Ascending aorta (tissue), 2 donors: ENCODE measurements at regions not wholly inside any gene's neighbourhood (a gene's known extent, or its start where the extent isn't known, plus 50 kb on each side); places are given as distances from the start of the nearest gene placed in this dataset.

Experiments
- DNase-seq, 2 donors: peaks; one replicate each; pipeline ENCODE4 v3.0.0-alpha.2; 2019; ENCODE audit warnings: low spot score in 2 of 2
- H3K27ac ChIP-seq, 2 donors: fragments of 200-600 bp; sonication (generic); one replicate each; pipeline ENCODE4 v1.5.1; 2016 to 2017; ENCODE audit warnings: mild to moderate bottlenecking in 1 of 2
- H3K27me3 ChIP-seq: fragments of 200-600 bp; sonication (generic); one replicate; pipeline ENCODE4 v1.5.1; 2017
- H3K36me3 ChIP-seq, 2 donors: fragments of 200-600 bp; sonication (generic); one replicate each; pipeline ENCODE4 v1.5.1; 2016
- H3K4me1 ChIP-seq, 2 donors: fragments of 200-600 bp; sonication (generic); one replicate each; pipeline ENCODE4 v1.5.1; 2016 to 2017; ENCODE audit warnings: mild to moderate bottlenecking in 1 of 2
- H3K4me3 ChIP-seq, 2 donors: fragments of 200-600 bp; sonication (generic); one replicate each; pipeline ENCODE4 v1.5.1; 2016 to 2017; ENCODE audit warnings: mild to moderate bottlenecking in 1 of 2
- H3K9me3 ChIP-seq, 2 donors: fragments of 200-600 bp; sonication (generic); one replicate each; pipeline ENCODE4 v1.5.1; 2016
- intact Hi-C: fragments of 100-400 bp; cut with DNase I; formaldehyde crosslinking; loops from one replicate; pipeline ENCODE4 v1.15.1; 2023
- TF ChIP-seq, protein P1 (sequence below), 3 experiments: fragments of 200-600 bp in 2 of 3; fragments of 450-650 bp in 1 of 3; sonication (generic) in 2 of 3; IDR thresholded peaks; one replicate each; pipeline ENCODE4 v1.5.1; 2016 to 2019; ENCODE audit warnings: antibody characterized with exemption in 3 of 3, mild to moderate bottlenecking in 1 of 3, moderate library complexity in 1 of 3

- Histone ChIP-seq H3K27me3 (no peaks in the 10 kb centered on the region), H3K36me3 (no peaks in the 10 kb centered on the region), H3K4me3 (no peak overlapping the region), H3K4me1 (no peaks in the 10 kb centered on the region), H3K27ac (no peak overlapping the region), H3K9me3 (no peaks in the 10 kb centered on the region)
- no peak for DNase-seq
- TF ChIP-seq, protein P1, sequence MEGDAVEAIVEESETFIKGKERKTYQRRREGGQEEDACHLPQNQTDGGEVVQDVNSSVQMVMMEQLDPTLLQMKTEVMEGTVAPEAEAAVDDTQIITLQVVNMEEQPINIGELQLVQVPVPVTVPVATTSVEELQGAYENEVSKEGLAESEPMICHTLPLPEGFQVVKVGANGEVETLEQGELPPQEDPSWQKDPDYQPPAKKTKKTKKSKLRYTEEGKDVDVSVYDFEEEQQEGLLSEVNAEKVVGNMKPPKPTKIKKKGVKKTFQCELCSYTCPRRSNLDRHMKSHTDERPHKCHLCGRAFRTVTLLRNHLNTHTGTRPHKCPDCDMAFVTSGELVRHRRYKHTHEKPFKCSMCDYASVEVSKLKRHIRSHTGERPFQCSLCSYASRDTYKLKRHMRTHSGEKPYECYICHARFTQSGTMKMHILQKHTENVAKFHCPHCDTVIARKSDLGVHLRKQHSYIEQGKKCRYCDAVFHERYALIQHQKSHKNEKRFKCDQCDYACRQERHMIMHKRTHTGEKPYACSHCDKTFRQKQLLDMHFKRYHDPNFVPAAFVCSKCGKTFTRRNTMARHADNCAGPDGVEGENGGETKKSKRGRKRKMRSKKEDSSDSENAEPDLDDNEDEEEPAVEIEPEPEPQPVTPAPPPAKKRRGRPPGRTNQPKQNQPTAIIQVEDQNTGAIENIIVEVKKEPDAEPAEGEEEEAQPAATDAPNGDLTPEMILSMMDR (IDR thresholded peaks at IDR 0.05), result no peak
- intact Hi-C loops, result no loop called here
These were observed 255.6 kb upstream of the G2E3 start for GRCh38 chr14:30303350-30303749.

DNA sequence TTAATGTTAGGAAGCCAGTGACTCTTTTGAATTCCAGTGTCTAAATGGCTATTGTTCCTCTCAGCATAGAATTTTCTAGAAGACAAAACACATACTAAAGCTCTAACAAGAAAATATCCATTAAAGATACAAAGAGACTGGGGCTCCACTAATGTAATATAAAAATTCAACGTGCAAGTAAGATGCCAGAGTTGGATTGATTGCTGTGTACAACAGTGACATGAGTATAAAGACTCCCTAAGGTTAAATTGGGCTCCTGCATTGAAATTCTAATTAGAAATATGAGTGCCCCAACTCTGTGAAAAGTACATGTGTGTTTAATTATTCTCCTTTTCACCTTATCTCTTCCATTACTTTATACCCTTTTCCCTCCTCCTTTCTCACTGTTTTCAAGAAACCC, 253.6 kb upstream of the G2E3 start:
- no peak overlapping the region for H3K4me3 ChIP-seq
- H3K27ac ChIP-seq, result no peak overlapping the region
- no peaks in the 10 kb centered on the region for H3K36me3 ChIP-seq
- intact Hi-C loops, result no loop called here
- H3K9me3 ChIP-seq, result no peaks in the 10 kb centered on the region
- DNase-seq, result no peak
- no peaks in the 10 kb centered on the region for H3K4me1 ChIP-seq
- H3K27me3 ChIP-seq, result no peaks in the 10 kb centered on the region
- TF ChIP-seq, protein P1 (IDR thresholded peaks at IDR 0.05), result no peak

GRCh38 chr14:30309405-30309804, 249.6 kb upstream of the G2E3 start:
- no peaks in the 10 kb centered on the region for H3K9me3 ChIP-seq
- TF ChIP-seq, protein P1 (IDR thresholded peaks at IDR 0.05), result no peak

DNA sequence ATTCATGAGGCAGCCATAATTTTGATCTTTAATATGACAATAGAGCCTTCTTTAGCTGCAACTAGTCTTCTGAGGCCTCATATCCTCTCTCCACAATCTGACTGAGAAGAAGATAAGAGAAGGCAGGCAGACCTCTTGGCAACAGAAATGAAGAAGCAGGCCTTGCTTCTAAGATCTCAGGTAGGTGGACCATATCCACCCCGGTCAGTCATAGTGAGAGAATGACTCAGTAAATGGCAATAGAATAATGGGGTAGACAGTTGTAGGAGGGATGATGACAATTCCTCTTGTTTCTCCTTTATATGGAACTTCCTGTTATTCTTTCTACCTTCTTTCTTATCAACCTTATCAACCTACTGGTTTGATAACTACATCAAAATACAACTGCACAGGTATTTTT, 246.7 kb upstream of the G2E3 start:
- Histone ChIP-seq H3K4me3 (no peak overlapping the region), H3K27ac (no peak overlapping the region), H3K36me3 (no peaks in the 10 kb centered on the region), H3K27me3 (no peaks in the 10 kb centered on the region), H3K9me3 (peaks cover 0 to 5% of the 10 kb centered on the region in 2 donors), H3K4me1 (no peaks in the 10 kb centered on the region)
- DNase-seq, result no peak
- TF ChIP-seq, protein P1 (IDR thresholded peaks at IDR 0.05), result no peak
- intact Hi-C loops, result no loop called here

More at GRCh38 chr14:30309405-30309804, 249.6 kb upstream of the G2E3 start:
- Histone ChIP-seq H3K27me3 (no peaks in the 10 kb centered on the region), H3K4me1 (no peaks in the 10 kb centered on the region), H3K4me3 (no peak overlapping the region), H3K27ac (no peak overlapping the region), H3K36me3 (no peaks in the 10 kb centered on the region)
- DNase-seq, result no peak
- intact Hi-C loops, result no loop called here

DNA sequence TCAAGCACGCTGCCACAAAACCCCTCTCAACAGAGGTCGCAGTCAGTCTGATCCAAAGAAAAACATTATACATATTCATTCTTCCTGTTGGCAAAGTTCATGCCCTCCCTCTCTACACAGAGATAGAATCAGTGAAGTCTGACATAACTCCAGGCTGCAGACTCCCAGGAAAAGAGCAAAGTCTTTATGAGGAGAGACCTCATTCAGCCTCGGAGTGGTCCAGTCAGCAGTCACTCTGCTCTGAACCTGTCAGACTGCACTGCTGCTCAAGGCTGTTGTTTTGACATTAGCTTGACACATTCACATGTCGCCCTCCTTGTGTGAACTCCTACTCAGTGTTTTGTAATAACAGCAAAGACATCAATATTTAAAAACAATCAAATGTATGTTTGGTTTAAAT, 241.2 kb upstream of the G2E3 start:
- Histone ChIP-seq H3K4me3 (no peak overlapping the region), H3K27ac (no peak overlapping the region), H3K9me3 (peaks cover 0 to 5% of the 10 kb centered on the region in 2 donors), H3K4me1 (no peaks in the 10 kb centered on the region), H3K27me3 (no peaks in the 10 kb centered on the region), H3K36me3 (no peaks in the 10 kb centered on the region)
- no peak for DNase-seq
- TF ChIP-seq, protein P1 (IDR thresholded peaks at IDR 0.05), result no peak
- intact Hi-C loops, result no loop called here

GRCh38 chr14:30322819-30323218, 236.1 kb upstream of the G2E3 start:
- intact Hi-C loops, result no loop called here
- Histone ChIP-seq H3K4me1 (no peaks in the 10 kb centered on the region), H3K27ac (no peak overlapping the region), H3K27me3 (no peaks in the 10 kb centered on the region), H3K36me3 (no peaks in the 10 kb centered on the region), H3K4me3 (no peak overlapping the region), H3K9me3 (no peaks in the 10 kb centered on the region)
- DNase-seq, result no peak
- TF ChIP-seq, protein P1 (IDR thresholded peaks at IDR 0.05), result no peak
